ENCODE measurements at regions not wholly inside any gene's neighbourhood (a gene's known extent, or its start where the extent isn't known, plus 50 kb on each side); places are given as distances from the start of the nearest gene placed in this dataset.
"Not testable (repeated sequence)": the region's sequence is repeated elsewhere in the genome, so short reads cannot be mapped to it uniquely, and the experiment has no call there.

- no peak for DNase-seq (ENCODE audit: low read depth)
Measured at GRCh38 chr10:84938117-84938905, 609.9 kb downstream of the CCSER2 start.

- DNase-seq (ENCODE audit: low read depth) = no peak
Measured at GRCh38 chr10:84943541-84943940, 615.2 kb downstream of the CCSER2 start.

GRCh38 chr10:84944187-84944586 lies 615.8 kb downstream of the CCSER2 start:
- DNase-seq (ENCODE audit: low read depth) = no peak

GRCh38 chr10:84945791-84946190 lies 617.4 kb downstream of the CCSER2 start:
- no peak for DNase-seq (ENCODE audit: low read depth)

- no peak for DNase-seq (ENCODE audit: low read depth)
Measured at GRCh38 chr10:84946904-84947303, 618.5 kb downstream of the CCSER2 start.

- no peak for DNase-seq (ENCODE audit: low read depth)
Measured at GRCh38 chr10:84948644-84949043, 620.3 kb downstream of the CCSER2 start.

GRCh38 chr10:84951616-84952015 lies 623.2 kb downstream of the CCSER2 start:
- no peak for DNase-seq (ENCODE audit: low read depth)

GRCh38 chr10:84957427-84957826 lies 629.0 kb downstream of the CCSER2 start:
- no peak for DNase-seq (ENCODE audit: low read depth)

- no peak for DNase-seq (ENCODE audit: low read depth)
Measured at GRCh38 chr10:84965468-84965867, 637.1 kb downstream of the CCSER2 start.

- DNase-seq (ENCODE audit: low read depth) = no peak
Measured at GRCh38 chr10:84966708-84967441, 638.5 kb downstream of the CCSER2 start.

GRCh38 chr10:84969297-84969696 lies 640.9 kb downstream of the CCSER2 start:
- DNase-seq (ENCODE audit: low read depth) = not testable (repeated sequence)

GRCh38 chr10:84987039-84987438 lies 658.6 kb downstream of the CCSER2 start:
- DNase-seq (ENCODE audit: low read depth) = no peak

- DNase-seq (ENCODE audit: low read depth) = no peak
Measured at GRCh38 chr10:84988011-84988410, 659.6 kb downstream of the CCSER2 start.

- no peak for DNase-seq (ENCODE audit: low read depth)
Measured at GRCh38 chr10:84990713-84991112, 662.3 kb downstream of the CCSER2 start.

- no peak for DNase-seq (ENCODE audit: low read depth)
Measured at GRCh38 chr10:84991301-84991700, 662.9 kb downstream of the CCSER2 start.

GRCh38 chr10:84993251-84994035 lies 665.1 kb downstream of the CCSER2 start:
- DNase-seq (ENCODE audit: low read depth) = no peak

GRCh38 chr10:84994722-84995121 lies 666.3 kb downstream of the CCSER2 start:
- DNase-seq (ENCODE audit: low read depth) = no peak

GRCh38 chr10:84996580-84996979 lies 668.2 kb downstream of the CCSER2 start:
- DNase-seq (ENCODE audit: low read depth) = no peak

GRCh38 chr10:84997870-84998269 lies 669.5 kb downstream of the CCSER2 start:
- no peak for DNase-seq (ENCODE audit: low read depth)

GRCh38 chr10:84999929-85000328 lies 671.5 kb downstream of the CCSER2 start:
- no peak for DNase-seq (ENCODE audit: low read depth)

- DNase-seq (ENCODE audit: low read depth) = no peak
Measured at GRCh38 chr10:85003083-85003482, 674.7 kb downstream of the CCSER2 start.

GRCh38 chr10:85008488-85009184 lies 680.2 kb downstream of the CCSER2 start:
- DNase-seq (ENCODE audit: low read depth) = no peak

Measured in M059J (cell line).